ENCODE measurements at regions not wholly inside any gene's neighbourhood (a gene's known extent, or its start where the extent isn't known, plus 50 kb on each side); places are given as distances from the start of the nearest gene placed in this dataset.

- no peak for TF ChIP-seq CTCF (IDR thresholded peaks at IDR 0.05; ENCODE audit: insufficient read depth, low read length)
- DNase-seq (ENCODE audit: low read depth): no peak
- no peak overlapping the region for H3K4me3 ChIP-seq (ENCODE audit: low read depth, low read length)
Measured at GRCh38 chrX:95903975-95904374, 780.7 kb upstream of the DIAPH2 start.

- no peak overlapping the region for H3K4me3 ChIP-seq (ENCODE audit: low read depth, low read length)
- TF ChIP-seq CTCF (IDR thresholded peaks at IDR 0.05; ENCODE audit: insufficient read depth, low read length): no peak
Measured at GRCh38 chrX:95907081-95907480, 777.6 kb upstream of the DIAPH2 start.

GRCh38 chrX:95911062-95911461, 773.6 kb upstream of the DIAPH2 start:
- no peak for TF ChIP-seq CTCF (IDR thresholded peaks at IDR 0.05; ENCODE audit: insufficient read depth, low read length)
- DNase-seq (ENCODE audit: low read depth): no peak
- no peak overlapping the region for H3K4me3 ChIP-seq (ENCODE audit: low read depth, low read length)

More at GRCh38 chrX:95907081-95907480, 777.6 kb upstream of the DIAPH2 start:
- DNase-seq (ENCODE audit: low read depth): no peak

- H3K4me3 ChIP-seq (ENCODE audit: low read depth, low read length): no peak overlapping the region
- no peak for TF ChIP-seq CTCF (IDR thresholded peaks at IDR 0.05; ENCODE audit: insufficient read depth, low read length)
- no peak for DNase-seq (ENCODE audit: low read depth)
Measured at GRCh38 chrX:95919605-95920004, 765.0 kb upstream of the DIAPH2 start.

GRCh38 chrX:95945528-95945927, 739.1 kb upstream of the DIAPH2 start:
- no peak overlapping the region for H3K4me3 ChIP-seq (ENCODE audit: low read depth, low read length)
- no peak for DNase-seq (ENCODE audit: low read depth)
- TF ChIP-seq CTCF (IDR thresholded peaks at IDR 0.05; ENCODE audit: insufficient read depth, low read length): no peak

- DNase-seq (ENCODE audit: low read depth): no peak
- TF ChIP-seq CTCF (IDR thresholded peaks at IDR 0.05; ENCODE audit: insufficient read depth, low read length): no peak
- no peak overlapping the region for H3K4me3 ChIP-seq (ENCODE audit: low read depth, low read length)
Measured at GRCh38 chrX:95949588-95949987, 735.1 kb upstream of the DIAPH2 start.

GRCh38 chrX:95950679-95951078, 734.0 kb upstream of the DIAPH2 start:
- no peak for DNase-seq (ENCODE audit: low read depth)
- H3K4me3 ChIP-seq (ENCODE audit: low read depth, low read length): no peak overlapping the region
- TF ChIP-seq CTCF (IDR thresholded peaks at IDR 0.05; ENCODE audit: insufficient read depth, low read length): no peak

Data from fibroblast of the aortic adventitia (primary cell).